K562 (cell line): ENCODE measurements at regions not wholly inside any gene's neighbourhood (a gene's known extent, or its start where the extent isn't known, plus 50 kb on each side); places are given as distances from the start of the nearest gene placed in this dataset.

Experiments used
- ATAC-seq: fragments of 200-7000 bp; cut with Tn5 transposase; 3 replicates; pipeline ENCODE4 v1.9.1; 2020; ENCODE audit warnings: moderate library complexity
- BruUV-seq: library from RNA; stranded (reverse); fragments of 400-500 nt; replicated peaks from 2 replicates; lab custom pipeline; 2021; lab: Mats Ljungman, UMichigan
- CTCF ChIA-PET: fragments of 300-600 bp; formaldehyde crosslinking; extraction: SDS; loops from one replicate; lab custom pipeline; 2021; ENCODE audit warnings: low intra/inter-chr PET ratio; lab: Yijun Ruan, JAX
- POLR2A ChIA-PET: fragments of 300-600, 350-650 bp; sonication (Branson Sonifier 250); formaldehyde crosslinking; extraction: SDS; loops from one replicate; lab custom pipeline; 2021; ENCODE audit warnings: antibody characterized with exemption, inconsistent platforms; lab: Yijun Ruan, JAX
- DNase-seq, 4 experiments: peaks; one replicate each; pipeline versions ENCODE4 v3.0.0 to v3.0.0-alpha.2; 2011 to 2018; ENCODE audit warnings: low spot score in 3 of 4, mixed read lengths in 3 of 4; ENCODE audit errors: extremely low read depth in 1 of 4
- FAIRE-seq: peaks from 2 replicates; lab custom pipeline; 2011; peaks lifted over from hg19 to GRCh38; lab: Jason Lieb, UNC
- H2AFZ ChIP-seq: 2 replicates; pipeline ENCODE4 v1.6.0; 2011; ENCODE audit warnings: low read depth, low read length, control low read depth, inconsistent platforms
- H3K27ac ChIP-seq: fragments of 200-600 bp; 3 replicates; pipeline ENCODE4 v1.8.0; 2011; ENCODE audit warnings: low read depth, mild to moderate bottlenecking, control low read depth, inconsistent platforms, low read length, moderate library complexity, mixed read lengths; ENCODE audit errors: extremely low read depth
- H3K27me3 ChIP-seq, 2 experiments: fragments of 300-600 bp in 1 of 2; 2 replicates in 1 of 2; 3 replicates in 1 of 2; pipeline versions ENCODE4 v1.6.0 to v1.8.0; 2011; ENCODE audit warnings: inconsistent platforms in 2 of 2, low read length in 2 of 2, mild to moderate bottlenecking in 1 of 2, mixed read lengths in 1 of 2, moderate library complexity in 1 of 2; ENCODE audit not compliant: control insufficient read depth in 2 of 2, insufficient read depth in 2 of 2
- H3K36me3 ChIP-seq: fragments of 300-600 bp; 3 replicates; pipeline ENCODE4 v1.8.0; 2011; ENCODE audit warnings: mild to moderate bottlenecking, low read length, inconsistent platforms; ENCODE audit not compliant: control insufficient read depth, insufficient read depth
- H3K4me1 ChIP-seq, 2 experiments: fragments of 200-600 bp in 1 of 2; replicated peaks in 1 of 2; 2 replicates in 1 of 2; 3 replicates in 1 of 2; pipeline versions ENCODE4 v1.5.1 to v1.8.0; 2011; ENCODE audit warnings: inconsistent platforms in 2 of 2, low read length in 2 of 2, mild to moderate bottlenecking in 1 of 2, mixed read lengths in 1 of 2, moderate library complexity in 1 of 2; ENCODE audit not compliant: control insufficient read depth in 2 of 2, insufficient read depth in 2 of 2
- H3K4me2 ChIP-seq: 2 replicates; pipeline ENCODE4 v1.6.1; 2011; ENCODE audit warnings: low read length, control low read depth, inconsistent platforms, mixed read lengths; ENCODE audit not compliant: insufficient read depth
- H3K4me3 ChIP-seq: fragments of 200-600 bp; sonication (generic), shearing (Covaris generic); 2 replicates; pipeline ENCODE4 v1.5.1; 2016; ENCODE audit warnings: control low read depth, inconsistent platforms
- H3K79me2 ChIP-seq: fragments of 200-600 bp; 3 replicates; pipeline ENCODE4 v1.8.0; 2011; ENCODE audit warnings: low read length, inconsistent platforms; ENCODE audit not compliant: control insufficient read depth, insufficient read depth
- H3K9ac ChIP-seq, 2 experiments: 2 replicates each; pipeline versions ENCODE4 v1.6.0 to v1.6.1; 2011; ENCODE audit warnings: low read depth in 2 of 2, low read length in 2 of 2, control low read depth in 1 of 2, inconsistent platforms in 1 of 2, mild to moderate bottlenecking in 1 of 2, mixed read lengths in 1 of 2; ENCODE audit not compliant: insufficient read depth in 1 of 2
- H3K9me1 ChIP-seq: one replicate; pipeline ENCODE4 v1.6.0; 2011; ENCODE audit warnings: inconsistent platforms, mild to moderate bottlenecking, low read length, moderate library complexity; ENCODE audit not compliant: control insufficient read depth, insufficient read depth
- H3K9me3 ChIP-seq: replicated peaks from 2 replicates; pipeline ENCODE4 v1.5.1; 2011; ENCODE audit warnings: low read depth, low read length, inconsistent platforms; ENCODE audit not compliant: control insufficient read depth, insufficient read depth
- H4K20me1 ChIP-seq: replicated peaks from 2 replicates; pipeline ENCODE4 v1.6.1; 2011; ENCODE audit warnings: low read length, inconsistent platforms, mixed read lengths; ENCODE audit not compliant: control insufficient read depth, insufficient read depth
- AFF1 ChIP-seq, 2 experiments: fragments of 450-650 bp; IDR thresholded peaks; 2 replicates each; pipeline ENCODE4 v1.6.1; 2018; ENCODE audit warnings: mild to moderate bottlenecking in 2 of 2, low read depth in 1 of 2; ENCODE audit not compliant: partially characterized antibody in 2 of 2
- FIP1L1 ChIP-seq: fragments of 200-400 bp; formaldehyde crosslinking; IDR thresholded peaks from 2 replicates; pipeline ENCODE4 v1.6.1; 2018; ENCODE audit warnings: mild to moderate bottlenecking, low read depth, low read length; ENCODE audit not compliant: poor library complexity, severe bottlenecking
- GTF2E2 ChIP-seq: fragments of 200-800 bp; sonication (Bioruptor generic); IDR thresholded peaks from 2 replicates; pipeline ENCODE4 v1.6.1; 2016; ENCODE audit warnings: missing genetic modification characterization, missing compliant biosample characterization
- PHTF2 ChIP-seq: fragments of 250-450 bp; sonication (Bioruptor Pico); IDR thresholded peaks from 2 replicates; pipeline ENCODE4 v1.5.0; 2021; ENCODE audit warnings: mild to moderate bottlenecking
- RNF2 ChIP-seq: sonication (generic); IDR thresholded peaks from 2 replicates; pipeline ENCODE4 v1.6.1; 2016
- SREBF2 ChIP-seq: sonication (generic); formaldehyde crosslinking; IDR thresholded peaks from 2 replicates; pipeline ENCODE4 v1.4.0; 2020; ENCODE audit warnings: mild to moderate bottlenecking, missing genetic modification reagents
- TRIM25 ChIP-seq: fragments of 450-650 bp; IDR thresholded peaks from 2 replicates; pipeline ENCODE4 v1.7.0; 2016; ENCODE audit warnings: borderline replicate concordance
- ZBTB7A ChIP-seq: IDR thresholded peaks from 2 replicates; pipeline ENCODE4 v1.6.1; 2011; ENCODE audit warnings: low read depth, mild to moderate bottlenecking, low read length, moderate library complexity, borderline replicate concordance; ENCODE audit not compliant: control insufficient read depth
- ZNF584 ChIP-seq: fragments of 200-800 bp; sonication (Bioruptor generic); IDR thresholded peaks from 2 replicates; pipeline ENCODE4 v1.6.1; 2016; ENCODE audit warnings: low read depth, mild to moderate bottlenecking, missing genetic modification characterization, missing compliant biosample characterization
- WGBS: fragments of 100-300 bp; shearing (Covaris generic); methylation state at CpG from one replicate; pipeline ENCODE4 v1.1.6; 2016; ENCODE audit warnings: low coverage, mixed read lengths; ENCODE audit not compliant: insufficient coverage; ENCODE audit errors: missing lambda C conversion rate; 5-methylcytosine and 5-hydroxymethylcytosine counted together
- in situ Hi-C: fragments of 300-500 bp; cut with MboI; formaldehyde crosslinking; loops from 4 replicates; pipeline ENCODE4 v1.15.0; 2018; ENCODE audit warnings: inconsistent platforms, mixed read lengths
- intact Hi-C: fragments of 100-400 bp; cut with micrococcal nuclease; formaldehyde crosslinking; loops from 2 replicates; pipeline ENCODE4 v1.14.2; 2022

GRCh38 chr2:226581661-226582060 lies 218.0 kb downstream of the IRS1 start (continued):
- TF ChIP-seq AFF1 (IDR thresholded peaks at IDR 0.05; ENCODE audit: low read depth in 1 of 2, partially characterized antibody in 2 of 2), result no peak
- TF ChIP-seq TRIM25, result no peak
- no peak for TF ChIP-seq GTF2E2 (tag)

- Histone ChIP-seq H3K27me3 (no peaks in the 10 kb centered on the region), H4K20me1 (no peaks in the 10 kb centered on the region), H3K36me3 (no peaks in the 10 kb centered on the region), H2AFZ (no peak overlapping the region), H3K4me2 (no peak overlapping the region), H3K27ac (no peak overlapping the region), H3K4me3 (no peak overlapping the region), H3K9ac (no peak overlapping the region), H3K9me1 (no peaks in the 10 kb centered on the region), H3K9me3 (no peaks in the 10 kb centered on the region), H3K79me2 (no peaks in the 10 kb centered on the region), H3K4me1 (no peaks in the 10 kb centered on the region)
- no peak for ATAC-seq
- ChIA-PET CTCF (no interaction called here), POLR2A (no interaction called here)
- DNase-seq, result no peak
- FAIRE-seq, result no peak
- TF ChIP-seq RNF2 (no peak), ZNF584 (CRISPR knock-in tag) (no peak), PHTF2 (no peak), ZBTB7A (no peak), SREBF2 (CRISPR knock-in tag) (no peak), FIP1L1 (no peak)
- no TSS peak for BruUV-seq
- WGBS, result 0% methylated on average over 2 of the region's 2 CpGs
- in situ Hi-C loops (no loop called here), intact Hi-C loops (no loop called here)
These were observed 218.6 kb downstream of the IRS1 start for GRCh38 chr2:226581004-226581403.
